GM19239 (cell line): ENCODE measurements at regions not wholly inside any gene's neighbourhood (a gene's known extent, or its start where the extent isn't known, plus 50 kb on each side); places are given as distances from the start of the nearest gene placed in this dataset.

ENCODE experiments used
- DNase-seq: peaks from one replicate; pipeline ENCODE4 v3.0.0; 2011; ENCODE audit warnings: low spot score; ENCODE audit not compliant: insufficient read length
- FAIRE-seq: peaks from 2 replicates; lab custom pipeline; 2011; peaks lifted over from hg19 to GRCh38; lab: Jason Lieb, UNC

DNA sequence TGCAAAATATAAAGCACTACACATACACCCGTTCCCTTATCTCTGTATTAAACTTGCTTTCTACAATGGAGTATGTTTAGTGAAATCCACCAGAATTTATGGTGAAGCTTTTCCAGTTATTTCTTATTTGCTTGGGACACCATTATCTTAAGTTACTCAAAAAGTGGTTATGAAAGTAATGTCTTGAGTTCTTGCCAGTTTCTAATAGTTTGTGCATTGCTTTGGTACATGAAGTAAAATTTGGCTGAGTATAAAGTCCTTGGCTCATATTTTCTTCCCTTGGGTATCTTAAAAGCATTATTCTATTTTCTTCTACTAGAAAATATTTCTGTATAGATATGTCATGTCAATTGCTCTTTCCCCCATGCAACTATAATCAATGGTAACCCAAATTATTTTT lies 85.2 kb downstream of the POLR1F start:
- FAIRE-seq, result no peak
- no peak for DNase-seq

DNA sequence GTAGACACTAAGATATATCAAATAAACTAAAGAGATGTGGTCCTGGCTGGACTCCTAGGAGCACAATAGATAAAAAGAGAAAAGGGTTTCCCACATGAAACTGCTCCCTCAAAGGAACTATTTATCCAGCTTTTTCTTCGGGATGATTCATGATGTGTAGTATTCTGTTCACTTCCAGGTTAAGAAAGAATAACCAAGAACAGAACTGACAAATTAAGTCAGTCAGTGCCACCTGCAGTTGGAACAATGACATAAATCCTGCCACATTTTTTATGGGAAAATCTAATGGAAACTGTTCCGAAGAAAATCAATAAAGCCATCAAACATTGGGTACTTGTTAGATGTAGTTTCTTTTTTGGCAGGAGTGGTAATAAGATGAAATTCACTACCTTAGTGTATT lies 87.1 kb downstream of the POLR1F start:
- FAIRE-seq (no peak), DNase-seq (no peak)

DNA sequence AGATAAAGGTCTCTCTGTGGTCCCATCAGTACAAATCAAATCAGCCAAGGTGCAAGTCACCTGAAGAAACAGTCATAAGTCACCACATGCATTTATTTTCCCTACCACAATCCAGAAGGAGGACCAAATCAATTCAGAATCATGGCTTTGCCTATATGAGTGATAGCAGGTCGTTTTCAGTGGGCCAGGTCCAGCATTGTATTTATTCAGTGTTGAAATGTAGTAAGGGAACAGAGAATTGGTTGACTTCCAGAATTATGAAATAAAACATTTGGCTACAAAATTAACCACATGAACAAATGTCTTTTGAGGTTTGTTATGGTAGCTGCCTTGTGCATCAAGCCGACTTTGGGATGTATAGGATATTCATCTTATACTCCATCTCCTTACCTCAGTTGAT lies 88.4 kb downstream of the POLR1F start:
- DNase-seq (no peak), FAIRE-seq (no peak)

DNA sequence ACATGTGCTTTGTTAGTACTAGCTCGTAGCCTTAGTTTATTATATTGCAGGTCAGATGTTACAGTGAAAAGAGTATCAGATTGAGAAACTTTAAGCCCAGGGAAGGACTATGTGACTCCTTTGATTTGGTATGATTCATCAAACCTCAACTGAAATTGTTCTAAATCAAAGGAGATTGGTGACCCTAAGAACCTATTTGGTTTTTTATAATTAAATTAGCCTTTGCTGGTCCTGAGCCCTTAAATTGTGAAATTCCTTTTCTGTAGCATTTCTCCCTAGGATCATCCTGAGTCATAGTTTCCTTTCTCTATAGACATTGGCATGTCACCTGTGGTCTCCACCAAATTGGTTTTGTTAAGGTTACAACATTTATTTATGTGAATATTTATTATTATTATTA lies 89.7 kb downstream of the POLR1F start:
- no peak for DNase-seq
- no peak for FAIRE-seq

DNA sequence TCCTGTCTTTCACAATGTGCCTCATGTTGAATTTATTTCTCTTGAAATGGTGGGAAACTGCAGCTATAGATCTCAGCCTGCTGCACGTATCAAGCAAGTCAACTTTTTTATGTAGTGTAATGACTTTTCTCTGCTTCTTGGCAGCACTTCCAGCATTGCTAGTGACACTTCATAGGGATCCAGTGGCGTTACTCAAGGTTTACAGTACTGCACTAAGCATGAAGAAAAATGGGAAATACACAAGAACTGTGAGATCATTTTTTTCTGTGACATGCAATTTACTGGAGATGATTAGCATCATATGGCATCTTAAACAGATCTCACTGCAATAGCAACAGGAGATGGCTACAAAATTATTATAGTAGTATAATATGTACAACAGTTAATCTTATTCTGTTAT lies 90.9 kb downstream of the POLR1F start:
- FAIRE-seq (no peak), DNase-seq (no peak)

DNA sequence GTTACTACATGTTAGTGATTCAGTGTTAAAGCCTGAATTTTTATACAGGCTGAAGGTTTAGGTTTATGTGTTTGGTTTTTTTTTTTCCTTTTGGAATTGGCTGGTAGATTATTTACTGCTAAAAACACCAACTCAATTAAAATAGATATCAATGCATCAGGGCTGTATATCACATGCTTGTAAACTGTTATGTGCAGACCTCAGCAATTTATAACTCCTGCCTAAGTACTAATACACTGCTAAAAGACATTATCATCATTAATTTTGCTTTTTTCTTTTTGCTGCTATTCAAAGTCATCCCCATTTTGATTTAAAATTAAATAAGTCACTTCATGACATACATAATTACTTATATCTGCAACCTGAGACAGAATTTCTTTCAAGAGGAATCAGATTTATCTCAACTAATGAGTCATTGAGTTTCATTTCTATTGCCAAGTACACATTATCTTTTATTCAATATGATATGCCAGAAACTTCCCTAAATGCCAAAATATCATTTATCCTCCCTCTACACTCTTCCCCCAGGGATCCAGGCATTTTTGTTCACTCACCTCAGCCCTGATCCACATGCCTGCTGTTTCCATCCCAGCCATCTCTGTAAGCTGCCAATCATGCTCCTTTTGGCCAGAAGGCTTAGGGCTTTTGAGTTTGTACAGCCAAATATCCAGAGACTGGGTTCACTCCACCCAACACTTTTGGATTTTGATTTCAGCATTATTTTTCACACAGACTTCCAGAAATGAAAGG lies 98.5 kb downstream of the POLR1F start:
- no peak for DNase-seq
- no peak for FAIRE-seq

DNA sequence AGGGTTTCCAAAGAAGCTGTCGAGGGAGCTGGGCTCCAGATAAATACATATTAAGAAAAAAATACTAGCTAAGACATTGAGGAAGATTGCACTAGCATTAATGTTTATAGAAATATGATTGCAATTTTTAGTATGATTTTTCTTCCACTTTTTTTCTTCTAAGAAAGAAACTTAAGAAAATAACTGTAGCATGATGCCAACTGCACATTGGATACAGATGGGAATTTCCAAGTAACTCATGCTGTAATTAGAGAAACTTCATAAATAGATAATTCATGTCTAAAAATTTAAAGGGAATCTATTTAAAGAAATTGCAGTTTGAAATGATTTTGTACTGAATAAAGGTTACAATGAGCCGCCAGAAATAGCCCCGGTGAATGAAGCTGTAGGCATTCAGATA lies 119.4 kb downstream of the POLR1F start:
- FAIRE-seq (no peak), DNase-seq (no peak)

DNA sequence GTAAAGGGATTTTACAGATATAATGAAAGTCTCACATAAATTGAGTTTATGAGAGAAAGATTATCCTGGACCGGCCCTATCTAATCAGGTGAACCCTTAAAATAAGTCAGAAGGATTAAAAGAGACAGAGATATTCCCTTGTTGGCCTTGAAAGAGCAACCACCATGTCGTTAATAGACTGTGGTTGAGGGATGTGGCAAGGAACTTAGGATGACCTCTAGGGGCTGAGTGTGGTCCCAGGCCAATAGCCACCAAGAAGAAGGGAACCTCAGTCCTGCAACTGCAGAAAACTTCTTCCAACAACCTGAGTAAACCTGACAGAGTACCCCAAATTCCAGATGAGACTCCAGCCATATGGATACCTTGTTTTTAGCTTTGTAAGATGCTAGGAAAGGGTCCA lies 121.5 kb downstream of the POLR1F start:
- DNase-seq (no peak), FAIRE-seq (no peak)

DNA sequence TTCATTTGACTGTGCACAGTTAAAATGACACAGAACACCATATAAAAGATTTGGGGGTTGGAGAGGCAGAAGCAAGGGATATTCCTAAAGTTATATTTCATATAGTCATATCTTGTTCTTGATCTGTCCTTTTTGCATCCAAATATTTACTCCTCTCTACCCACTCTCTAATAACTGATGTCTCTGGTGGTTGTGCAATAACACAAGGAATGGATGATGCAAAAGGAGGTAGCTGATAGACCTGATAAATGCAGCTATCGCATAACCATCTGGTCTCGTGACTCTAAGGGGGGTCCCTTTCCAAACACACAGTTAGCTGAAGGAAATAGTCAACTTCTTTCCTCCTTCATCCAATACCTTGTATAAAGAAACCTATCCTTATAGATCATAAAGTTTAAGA lies 123.1 kb downstream of the POLR1F start:
- DNase-seq (no peak), FAIRE-seq (no peak)

DNA sequence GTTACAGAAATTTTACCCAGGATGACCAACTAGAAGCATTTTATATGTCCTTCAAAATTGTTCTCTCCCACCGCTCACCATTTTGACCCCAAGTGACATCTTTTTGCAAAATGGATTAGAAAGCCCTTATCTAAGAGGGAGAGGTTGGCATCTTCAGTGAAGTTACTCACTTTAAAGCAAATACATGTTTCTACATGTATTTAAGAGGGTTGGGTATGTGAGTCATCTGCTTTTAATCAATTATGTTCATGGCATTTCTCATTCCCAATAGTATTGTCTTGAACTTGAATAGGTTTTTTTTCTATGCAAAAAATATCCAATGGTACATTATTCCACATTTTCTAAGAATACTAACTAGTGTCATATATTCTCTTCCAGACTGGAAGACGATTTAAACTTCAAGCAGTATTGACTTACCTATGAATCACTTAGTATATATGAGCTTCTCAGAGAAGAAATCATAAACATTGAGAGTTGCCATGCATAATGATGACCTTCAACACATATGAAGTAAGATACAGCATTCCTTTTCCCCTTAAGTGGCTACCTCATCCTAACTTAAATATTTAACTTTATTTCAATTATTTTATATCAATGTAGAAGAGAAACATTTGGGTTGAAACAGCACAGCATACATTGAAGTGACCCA lies 132.8 kb downstream of the POLR1F start:
- FAIRE-seq (no peak), DNase-seq (no peak)

DNA sequence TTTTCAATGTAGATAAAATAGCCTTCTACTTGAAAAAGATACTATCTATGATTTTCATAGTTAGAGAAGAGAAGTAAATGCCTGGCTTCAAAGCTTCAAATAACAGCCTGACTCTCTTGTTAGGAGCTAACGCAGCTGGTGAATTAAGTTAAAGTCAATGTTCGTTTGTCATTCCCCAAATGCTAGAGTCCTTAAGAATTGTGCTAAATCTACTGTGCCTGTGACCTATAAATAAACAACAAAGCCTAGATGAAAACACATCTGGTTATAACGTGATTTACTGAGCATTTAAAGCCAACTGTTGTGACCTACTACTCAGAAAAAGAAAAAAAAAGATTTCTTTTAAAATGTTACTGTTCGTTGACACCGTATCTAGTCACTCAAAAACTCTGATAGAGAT lies 134.7 kb downstream of the POLR1F start:
- DNase-seq (no peak), FAIRE-seq (no peak)

DNA sequence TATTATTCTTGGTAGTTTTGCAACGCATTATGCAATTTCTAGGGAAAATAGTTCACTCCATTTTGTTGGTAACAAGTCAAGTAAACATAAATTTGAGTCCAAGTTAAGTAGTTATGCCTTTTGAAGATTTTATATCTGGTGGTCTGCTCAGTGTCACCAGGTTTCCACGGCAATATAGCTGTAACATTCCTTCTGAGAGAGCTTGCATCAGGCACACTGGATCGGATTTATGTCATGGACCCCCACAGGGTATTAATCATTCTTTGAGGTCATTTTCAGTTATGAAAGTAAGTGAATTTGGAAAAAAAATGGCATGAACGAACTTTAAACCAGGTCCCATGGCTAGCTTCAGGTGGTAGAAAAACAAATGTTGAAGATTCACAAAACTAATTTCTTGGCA lies 136.3 kb downstream of the POLR1F start:
- DNase-seq, result no peak
- no peak for FAIRE-seq

DNA sequence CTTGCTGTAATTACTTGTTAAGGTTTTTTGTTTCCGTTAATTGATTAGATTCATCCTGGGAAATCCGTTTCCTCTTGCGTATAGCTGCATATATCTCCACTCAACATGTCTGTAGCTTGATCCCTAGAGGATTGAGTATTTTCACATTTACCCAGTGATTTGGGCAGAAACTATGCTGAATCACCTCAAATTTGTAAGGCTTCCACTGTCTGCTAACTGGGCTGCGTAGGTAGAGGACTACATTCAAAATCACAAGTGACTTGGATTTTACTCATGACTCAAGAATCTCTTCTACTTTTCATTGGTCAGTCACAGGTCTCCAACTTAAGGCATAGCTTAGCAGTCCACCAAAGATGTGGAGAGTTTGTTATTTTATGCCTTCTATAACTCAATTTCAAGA lies 141.8 kb downstream of the POLR1F start:
- DNase-seq, result no peak
- FAIRE-seq, result no peak

DNA sequence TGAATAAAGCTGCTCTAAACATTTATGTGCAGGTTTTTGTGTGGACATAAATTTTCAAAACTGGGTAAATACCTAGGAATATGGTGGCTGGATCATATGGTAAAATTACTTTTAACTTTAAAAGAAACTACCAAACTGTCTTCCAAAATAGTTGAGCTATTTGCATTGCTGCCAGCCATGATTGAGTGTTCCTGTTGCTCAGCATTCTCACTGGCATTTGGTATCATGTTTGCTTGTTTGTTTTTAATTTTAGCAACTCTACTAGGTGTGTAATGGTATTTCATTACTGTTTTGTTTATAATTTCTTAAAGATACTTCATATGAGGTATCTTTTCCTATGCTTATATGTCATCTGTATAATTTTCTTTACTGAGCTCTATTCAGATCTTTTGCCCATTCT lies 143.2 kb downstream of the POLR1F start:
- FAIRE-seq (no peak), DNase-seq (no peak)

DNA sequence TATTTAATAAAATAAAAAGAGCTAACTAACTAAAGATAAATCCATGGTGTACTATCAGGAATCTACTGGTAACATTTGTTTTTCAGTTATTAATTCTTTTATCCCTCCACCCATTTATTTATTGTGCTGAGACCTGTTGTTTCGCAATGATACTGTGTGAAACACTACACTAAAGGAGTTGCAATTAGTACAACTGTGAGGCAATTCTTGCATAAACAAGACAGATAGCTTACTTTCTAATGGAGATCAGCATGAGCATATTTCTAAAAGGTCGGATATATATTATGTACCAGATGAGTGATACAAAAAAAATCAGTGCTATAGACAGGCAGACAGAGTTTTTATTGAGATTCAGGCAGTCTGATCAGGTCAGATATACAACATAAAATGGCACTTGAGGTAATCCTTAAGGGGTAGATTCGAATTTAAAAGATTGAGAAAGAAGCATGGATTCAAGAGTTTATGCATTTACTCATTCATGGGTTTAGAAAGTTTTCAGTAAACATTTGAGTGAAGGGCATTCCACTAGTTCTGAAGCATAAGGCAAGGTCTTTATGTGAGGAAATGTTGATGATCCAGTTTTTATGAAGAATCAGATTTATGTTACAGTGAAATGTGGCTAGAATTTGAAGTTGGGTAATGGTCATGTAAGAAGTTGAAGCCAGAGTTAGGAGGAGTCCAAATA lies 147.6 kb downstream of the POLR1F start:
- DNase-seq (no peak), FAIRE-seq (no peak)

DNA sequence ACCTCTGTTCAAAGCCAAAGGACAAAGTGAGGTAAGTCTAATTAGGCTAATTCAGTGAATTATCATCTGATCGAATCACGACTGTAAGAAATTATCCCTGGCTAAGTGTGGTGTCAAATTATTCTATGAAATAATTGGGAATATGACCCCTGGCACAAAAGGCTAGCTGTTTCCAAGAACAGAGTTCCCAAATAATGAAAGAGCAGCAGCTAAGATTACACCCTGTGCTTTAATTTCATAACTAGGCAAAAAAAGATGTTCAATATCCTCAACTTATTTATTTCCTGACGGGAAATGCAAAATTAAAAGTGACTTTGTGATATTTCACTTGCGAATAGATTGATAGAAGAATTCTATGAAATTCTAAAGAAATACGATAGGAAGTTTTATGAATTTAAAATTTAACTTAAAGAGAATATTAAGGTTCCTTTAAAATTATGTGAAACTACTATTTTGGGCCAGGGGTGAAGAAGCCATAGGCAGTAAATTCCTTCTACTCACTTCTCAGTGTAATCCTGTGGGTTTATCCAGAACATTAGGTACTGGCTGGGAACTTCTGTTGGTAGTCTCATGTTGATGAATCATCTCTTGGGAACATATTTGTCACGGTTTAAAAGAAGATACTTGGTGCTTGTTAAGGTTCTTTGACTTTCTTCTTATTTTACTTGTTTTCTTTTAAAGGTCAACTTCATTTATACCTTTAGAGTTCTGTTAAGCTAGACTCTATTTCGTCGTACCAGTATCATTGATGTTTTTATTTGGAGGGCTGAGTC lies 148.5 kb downstream of the POLR1F start:
- no peak for DNase-seq
- no peak for FAIRE-seq

DNA sequence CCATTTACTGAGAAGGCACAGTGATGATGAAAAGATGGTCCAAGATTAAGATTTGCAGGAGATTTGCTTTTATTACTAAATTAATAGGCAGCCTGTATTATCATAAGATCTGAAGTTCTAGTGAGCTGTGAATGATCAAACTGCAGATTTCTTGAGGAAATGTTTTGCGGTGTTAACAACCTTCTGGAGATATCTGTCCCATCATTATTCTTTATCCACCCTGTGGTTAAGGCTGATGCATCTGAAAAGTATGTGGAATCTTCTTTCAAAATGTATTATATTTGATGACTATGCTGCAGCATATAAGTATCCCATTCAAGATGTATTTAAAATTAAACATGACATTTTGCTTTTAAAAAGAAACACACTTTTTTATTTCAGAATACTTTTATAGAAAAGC lies 150.3 kb downstream of the POLR1F start:
- DNase-seq (no peak), FAIRE-seq (no peak)

DNA sequence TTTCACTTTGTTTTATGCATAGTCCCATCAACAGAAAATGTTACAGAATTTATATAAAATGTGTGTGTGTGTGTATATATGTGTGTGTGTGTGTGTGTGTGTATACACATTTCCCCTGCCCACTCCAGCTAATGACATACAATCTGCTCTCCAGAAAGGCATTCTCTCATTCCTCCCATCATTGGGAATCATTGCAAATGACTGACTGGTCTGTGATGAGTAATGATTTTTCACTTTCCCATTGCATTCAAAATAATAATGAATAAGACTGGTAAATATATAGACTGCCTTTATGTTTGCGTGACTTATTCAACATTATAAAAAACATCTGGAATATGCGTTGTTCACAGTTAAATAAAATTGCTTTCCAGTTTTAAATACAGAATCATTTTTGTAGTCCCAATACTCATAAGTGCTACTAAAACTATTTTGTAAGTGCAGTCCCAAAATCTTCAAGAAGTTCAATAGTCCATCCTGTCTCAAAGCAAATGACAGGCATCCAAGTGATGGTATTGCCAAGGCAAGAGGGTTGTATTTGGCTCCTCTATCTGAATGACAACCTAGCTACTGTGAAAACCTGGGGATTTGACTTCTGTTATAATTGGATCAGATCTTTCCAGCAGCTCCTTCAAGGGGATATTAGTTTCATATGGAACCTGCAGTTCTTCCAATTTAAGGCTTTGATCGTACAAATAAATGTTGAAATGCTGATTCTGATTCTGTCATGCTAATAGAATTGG lies 150.9 kb downstream of the POLR1F start:
- DNase-seq (no peak), FAIRE-seq (no peak)

DNA sequence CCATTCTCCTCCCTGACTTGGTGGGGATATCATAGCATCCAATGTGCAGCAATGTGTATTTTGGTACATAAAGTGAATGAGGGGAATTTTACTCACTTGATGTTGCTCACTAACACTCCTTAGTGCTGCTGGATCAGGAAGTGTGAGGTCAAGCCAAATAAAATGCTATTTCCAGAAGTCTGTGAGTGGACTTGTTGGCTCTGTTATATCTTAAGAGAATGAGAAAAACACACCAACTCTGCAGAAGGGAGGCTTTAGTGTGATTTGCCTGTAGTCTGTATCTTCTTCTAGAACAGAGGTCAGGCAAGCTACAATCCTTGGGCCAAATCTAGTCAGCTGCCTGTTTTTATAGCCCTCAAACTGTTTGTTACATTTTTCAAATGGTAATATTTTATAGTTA lies 154.3 kb downstream of the POLR1F start:
- FAIRE-seq, result no peak
- no peak for DNase-seq

DNA sequence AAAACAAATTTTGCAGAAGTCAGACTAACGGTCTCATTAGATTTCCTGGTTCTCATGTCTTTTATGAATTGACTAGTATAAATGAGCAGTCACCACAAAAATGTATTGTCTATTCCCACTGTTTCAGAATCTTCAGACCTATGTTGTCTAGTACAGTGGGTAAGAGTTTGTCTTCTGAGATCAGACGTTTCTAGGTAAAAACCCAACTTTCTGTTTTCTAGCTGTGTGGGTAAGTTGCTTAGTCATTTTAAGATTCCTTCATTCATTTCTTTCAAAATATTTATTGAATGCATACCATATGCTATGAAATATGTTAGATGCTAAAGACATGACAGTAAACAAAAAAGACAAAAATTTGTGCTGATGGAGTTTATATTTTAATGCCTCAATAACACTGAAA lies 156.3 kb downstream of the POLR1F start:
- FAIRE-seq (no peak), DNase-seq (no peak)
